GM12872 (cell line): ENCODE measurements at regions not wholly inside any gene's neighbourhood (a gene's known extent, or its start where the extent isn't known, plus 50 kb on each side); places are given as distances from the start of the nearest gene placed in this dataset.

Source experiments
- TF ChIP-seq, protein P1 (sequence below): IDR thresholded peaks from 3 replicates; pipeline ENCODE4 v1.5.1; 2011; ENCODE audit warnings: low read depth, mild to moderate bottlenecking, low read length, moderate library complexity; ENCODE audit not compliant: insufficient read depth

DNA sequence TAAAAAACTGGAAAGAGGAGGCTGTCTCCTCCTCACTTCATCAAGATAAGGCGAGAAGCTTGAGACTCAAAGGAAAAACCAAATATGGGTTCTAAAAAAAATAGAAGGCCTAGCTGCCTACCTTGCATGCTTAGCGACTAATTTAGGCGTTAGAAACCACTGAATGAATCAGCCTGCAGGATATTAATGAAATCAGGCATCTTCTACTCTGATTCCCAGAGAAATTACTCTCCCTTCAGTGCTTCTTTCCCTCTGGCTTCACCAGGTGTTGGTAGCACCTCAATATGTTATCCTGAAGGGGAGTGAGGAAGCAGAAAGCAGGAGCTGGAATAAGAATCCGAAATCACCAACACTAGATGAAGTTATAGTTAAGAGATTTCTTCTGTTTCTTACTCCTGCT lies 749.8 kb upstream of the NRXN1 start:
- TF ChIP-seq, protein P1, sequence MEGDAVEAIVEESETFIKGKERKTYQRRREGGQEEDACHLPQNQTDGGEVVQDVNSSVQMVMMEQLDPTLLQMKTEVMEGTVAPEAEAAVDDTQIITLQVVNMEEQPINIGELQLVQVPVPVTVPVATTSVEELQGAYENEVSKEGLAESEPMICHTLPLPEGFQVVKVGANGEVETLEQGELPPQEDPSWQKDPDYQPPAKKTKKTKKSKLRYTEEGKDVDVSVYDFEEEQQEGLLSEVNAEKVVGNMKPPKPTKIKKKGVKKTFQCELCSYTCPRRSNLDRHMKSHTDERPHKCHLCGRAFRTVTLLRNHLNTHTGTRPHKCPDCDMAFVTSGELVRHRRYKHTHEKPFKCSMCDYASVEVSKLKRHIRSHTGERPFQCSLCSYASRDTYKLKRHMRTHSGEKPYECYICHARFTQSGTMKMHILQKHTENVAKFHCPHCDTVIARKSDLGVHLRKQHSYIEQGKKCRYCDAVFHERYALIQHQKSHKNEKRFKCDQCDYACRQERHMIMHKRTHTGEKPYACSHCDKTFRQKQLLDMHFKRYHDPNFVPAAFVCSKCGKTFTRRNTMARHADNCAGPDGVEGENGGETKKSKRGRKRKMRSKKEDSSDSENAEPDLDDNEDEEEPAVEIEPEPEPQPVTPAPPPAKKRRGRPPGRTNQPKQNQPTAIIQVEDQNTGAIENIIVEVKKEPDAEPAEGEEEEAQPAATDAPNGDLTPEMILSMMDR, result no peak

DNA sequence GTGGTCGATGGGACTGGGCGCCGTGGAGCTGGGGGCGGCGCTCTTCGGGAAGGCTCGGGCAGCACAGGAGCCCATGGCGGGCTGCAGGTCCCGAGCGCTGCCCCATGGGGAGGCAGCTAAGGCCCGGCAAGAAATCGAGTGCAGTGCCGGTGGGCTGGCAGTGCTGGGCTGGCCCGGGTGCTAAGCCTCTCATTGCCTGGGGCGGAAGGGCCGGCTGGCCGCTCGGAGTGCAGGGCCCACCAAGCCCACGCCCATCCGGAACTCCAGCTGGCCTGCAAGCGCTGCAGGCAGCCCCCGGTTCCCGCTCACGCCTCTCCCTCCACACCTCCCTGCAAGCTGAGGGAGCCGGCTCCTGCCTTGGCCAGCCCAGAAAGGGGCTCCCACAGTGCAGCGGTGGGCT lies 748.4 kb upstream of the NRXN1 start:
- TF ChIP-seq, protein P1, result no peak

DNA sequence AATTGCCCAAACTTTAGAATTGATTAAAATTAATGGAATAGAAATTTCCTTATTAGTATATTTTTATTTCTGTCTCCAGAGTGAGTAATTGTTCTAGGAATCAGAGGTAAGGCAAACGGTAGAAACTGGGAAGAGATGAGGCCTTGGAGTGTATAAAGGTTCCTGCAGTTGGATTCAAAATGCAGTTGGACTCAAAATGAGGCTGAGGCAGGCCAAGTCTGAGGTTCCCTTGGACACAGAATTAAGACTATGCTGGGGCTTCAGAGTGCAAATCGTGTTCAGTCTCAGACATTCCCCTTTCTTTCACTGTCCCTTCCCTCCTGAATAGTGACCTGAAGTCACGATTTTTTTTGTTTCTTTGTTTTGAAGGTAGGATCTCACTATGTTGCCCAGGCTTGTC lies 746.9 kb upstream of the NRXN1 start:
- TF ChIP-seq, protein P1, result no peak

DNA sequence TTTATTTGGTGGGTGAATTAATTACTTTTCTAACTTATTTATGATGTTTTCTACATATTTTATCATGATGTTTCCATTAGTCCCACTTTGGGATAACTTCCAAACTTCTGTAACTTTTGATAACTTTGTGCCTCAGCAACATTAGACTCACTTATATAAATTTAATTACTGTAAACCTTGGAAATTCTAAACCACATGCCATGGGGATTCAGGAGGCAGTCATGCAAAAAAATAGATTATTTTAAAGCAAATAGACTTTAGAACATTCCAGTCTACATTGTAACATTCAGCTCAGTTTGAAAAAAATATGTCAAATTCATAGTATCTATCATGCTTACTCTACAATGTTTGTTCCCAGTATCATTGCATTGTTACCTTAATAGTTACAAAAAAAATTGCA lies 728.5 kb upstream of the NRXN1 start:
- TF ChIP-seq, protein P1, result no peak

DNA sequence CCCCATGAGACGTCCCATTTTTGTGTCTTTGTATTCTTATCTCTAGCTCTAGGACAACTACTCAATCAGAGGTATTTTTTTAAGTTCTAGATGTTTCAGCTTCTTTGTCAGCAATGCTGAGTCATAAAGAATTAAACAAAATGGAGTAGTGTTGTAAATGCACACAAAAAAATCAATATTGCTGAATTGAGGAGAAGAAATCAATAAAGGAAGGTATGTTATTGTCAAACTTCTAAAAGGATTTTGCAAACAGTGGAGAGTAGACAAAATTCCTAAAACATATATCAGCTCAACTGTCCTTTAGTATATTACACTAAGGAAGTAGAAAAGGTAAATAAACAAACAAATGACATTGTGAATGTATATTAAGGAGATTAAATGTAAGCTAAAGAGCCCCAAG lies 726.1 kb upstream of the NRXN1 start:
- TF ChIP-seq, protein P1, result no peak

DNA sequence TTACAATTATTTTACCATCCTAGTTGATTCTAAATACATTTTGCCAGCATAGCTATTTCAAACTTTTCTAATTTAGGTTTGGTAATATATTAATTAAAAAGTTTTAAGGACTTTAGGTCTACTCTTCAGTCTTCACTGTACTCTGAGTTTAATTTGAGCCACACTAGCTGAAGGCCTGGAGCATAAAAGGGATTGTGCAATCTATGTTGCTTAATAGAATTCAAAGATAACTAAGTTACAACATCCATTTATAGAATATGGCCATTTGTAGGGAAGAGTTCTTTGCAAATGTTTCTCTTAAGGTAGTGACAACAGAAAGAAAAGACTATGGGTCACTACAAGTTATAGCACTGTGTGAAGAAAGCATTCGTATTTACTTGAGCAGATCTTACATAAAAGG lies 702.2 kb upstream of the NRXN1 start:
- TF ChIP-seq, protein P1, result no peak

DNA sequence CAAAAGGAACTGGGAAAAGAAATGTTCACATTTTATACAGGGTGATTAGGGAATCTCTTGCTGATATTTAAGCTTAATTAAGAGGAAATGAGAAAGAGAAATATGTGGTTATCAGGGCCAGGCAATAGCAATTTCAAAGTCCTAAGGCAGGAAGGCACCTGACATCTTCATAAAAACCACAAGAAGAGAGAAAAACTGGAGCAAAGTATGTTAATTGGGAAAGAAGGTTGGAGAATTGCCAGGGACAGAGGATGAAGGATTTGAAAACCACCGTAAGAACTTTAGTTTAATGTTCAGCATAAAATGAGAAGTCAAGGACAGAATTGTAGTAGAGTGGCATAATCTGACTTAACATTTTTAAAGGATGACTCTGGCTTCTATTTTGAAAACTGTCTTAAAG lies 691.8 kb upstream of the NRXN1 start:
- TF ChIP-seq, protein P1, result no peak

DNA sequence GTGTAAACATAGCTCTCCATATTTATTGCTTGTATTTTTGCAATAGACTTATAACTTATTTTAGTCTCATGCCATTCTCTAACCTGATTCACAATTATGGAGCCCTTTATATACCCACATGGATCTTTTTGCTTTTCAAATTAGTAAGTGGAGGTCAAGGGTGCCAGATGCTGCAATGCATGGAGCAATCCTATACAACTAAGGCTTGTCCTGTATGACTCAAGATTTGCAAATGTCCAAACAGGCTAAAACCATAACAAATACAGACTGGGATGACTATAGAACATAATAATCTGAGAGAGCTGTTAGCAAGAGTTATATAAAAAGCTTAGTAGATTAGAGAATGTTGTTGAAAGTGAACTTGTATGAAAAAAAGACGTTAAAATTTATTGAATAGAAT lies 690.4 kb upstream of the NRXN1 start:
- TF ChIP-seq, protein P1, result no peak
